Activated T-helper 2 cell treated with anti-CD3 and anti-CD28 coated beads, Interferon-gamma antibody, Interleukin-2, Interleukin-4, amounts not matched to agents 10 μg/mL and 5 μg/mL and 100 μg/mL, durations not matched to agents 14 hours and 24 hours and 36 hours (primary cell): ENCODE measurements at regions not wholly inside any gene's neighbourhood (a gene's known extent, or its start where the extent isn't known, plus 50 kb on each side); places are given as distances from the start of the nearest gene placed in this dataset.

Experiments used
- DNase-seq: peaks from one replicate; pipeline ENCODE4 v3.0.0; 2021; ENCODE audit warnings: low spot score
- H3K27ac Mint-ChIP-seq: one replicate; pipeline ENCODE4 v1.8.0; 2021; ENCODE audit warnings: mixed read lengths
- H3K27me3 Mint-ChIP-seq: one replicate; pipeline ENCODE4 v1.8.0; 2021; ENCODE audit warnings: low read depth, mixed read lengths
- H3K36me3 Mint-ChIP-seq: one replicate; pipeline ENCODE4 v1.8.0; 2021; ENCODE audit warnings: low read depth, mixed read lengths
- H3K4me1 Mint-ChIP-seq: one replicate; pipeline ENCODE4 v1.8.0; 2021; ENCODE audit warnings: low read depth, mixed read lengths
- H3K4me3 Mint-ChIP-seq: one replicate; pipeline ENCODE4 v1.8.0; 2021; ENCODE audit warnings: low read depth, mild to moderate bottlenecking, moderate library complexity, mixed read lengths
- H3K9me3 Mint-ChIP-seq: one replicate; pipeline ENCODE4 v1.8.0; 2021; ENCODE audit warnings: mixed read lengths
- intact Hi-C: fragments of 100-400 bp; cut with micrococcal nuclease; formaldehyde crosslinking; loops from one replicate; pipeline ENCODE4 v1.15.1; 2023

GRCh38 chr14:104510794-104511611 is 68.6 kb upstream of the C14orf180 start:
- intact Hi-C loops, result no loop called here
- Mint-ChIP-seq H3K27me3 (no peaks in the 10 kb centered on the region), H3K4me1 (no peaks in the 10 kb centered on the region), H3K27ac (no peak overlapping the region), H3K9me3 (no peaks in the 10 kb centered on the region), H3K4me3 (no peak overlapping the region), H3K36me3 (no peaks in the 10 kb centered on the region)
- no peak for DNase-seq

- H3K27me3 Mint-ChIP-seq, result no peaks in the 10 kb centered on the region
- no peak overlapping the region for H3K4me3 Mint-ChIP-seq
- H3K9me3 Mint-ChIP-seq, result no peaks in the 10 kb centered on the region
- H3K36me3 Mint-ChIP-seq, result no peaks in the 10 kb centered on the region
- DNase-seq, result no peak
- no peaks in the 10 kb centered on the region for H3K4me1 Mint-ChIP-seq
- intact Hi-C loops, result no loop called here
- no peak overlapping the region for H3K27ac Mint-ChIP-seq
Observed at GRCh38 chr14:104512061-104512460, 67.5 kb upstream of the C14orf180 start.

GRCh38 chr14:104512771-104513640 is 66.6 kb upstream of the C14orf180 start:
- Mint-ChIP-seq H3K4me1 (no peaks in the 10 kb centered on the region), H3K9me3 (no peaks in the 10 kb centered on the region), H3K4me3 (no peak overlapping the region), H3K27me3 (no peaks in the 10 kb centered on the region), H3K36me3 (no peaks in the 10 kb centered on the region), H3K27ac (no peak overlapping the region)
- DNase-seq, result no peak
- intact Hi-C loops, result no loop called here

- intact Hi-C loops, result no loop called here
- H3K9me3 Mint-ChIP-seq, result no peaks in the 10 kb centered on the region
- no peaks in the 10 kb centered on the region for H3K4me1 Mint-ChIP-seq
- DNase-seq, result no peak
- H3K4me3 Mint-ChIP-seq, result no peak overlapping the region
- no peak overlapping the region for H3K27ac Mint-ChIP-seq
- no peaks in the 10 kb centered on the region for H3K36me3 Mint-ChIP-seq
- H3K27me3 Mint-ChIP-seq, result no peaks in the 10 kb centered on the region
Observed at GRCh38 chr14:104513641-104514046, 65.9 kb upstream of the C14orf180 start.

GRCh38 chr14:104514156-104514848 is 65.3 kb upstream of the C14orf180 start:
- no peak for DNase-seq
- H3K27me3 Mint-ChIP-seq, result no peaks in the 10 kb centered on the region
- intact Hi-C loops, result no loop called here
- H3K4me1 Mint-ChIP-seq, result no peaks in the 10 kb centered on the region
- no peaks in the 10 kb centered on the region for H3K9me3 Mint-ChIP-seq
- no peak overlapping the region for H3K27ac Mint-ChIP-seq
- H3K4me3 Mint-ChIP-seq, result no peak overlapping the region
- no peaks in the 10 kb centered on the region for H3K36me3 Mint-ChIP-seq

GRCh38 chr14:104515059-104515810 is 64.3 kb upstream of the C14orf180 start:
- intact Hi-C loops, result no loop called here
- H3K4me3 Mint-ChIP-seq, result no peak overlapping the region
- H3K27me3 Mint-ChIP-seq, result no peaks in the 10 kb centered on the region
- H3K9me3 Mint-ChIP-seq, result no peaks in the 10 kb centered on the region
- no peaks in the 10 kb centered on the region for H3K36me3 Mint-ChIP-seq
- no peak overlapping the region for H3K27ac Mint-ChIP-seq
- no peak for DNase-seq
- H3K4me1 Mint-ChIP-seq, result no peaks in the 10 kb centered on the region

- H3K4me1 Mint-ChIP-seq, result no peaks in the 10 kb centered on the region
- no peaks in the 10 kb centered on the region for H3K27me3 Mint-ChIP-seq
- no peaks in the 10 kb centered on the region for H3K9me3 Mint-ChIP-seq
- no peaks in the 10 kb centered on the region for H3K36me3 Mint-ChIP-seq
- DNase-seq, result no peak
- H3K4me3 Mint-ChIP-seq, result no peak overlapping the region
- intact Hi-C loops, result no loop called here
- H3K27ac Mint-ChIP-seq, result no peak overlapping the region
Observed at GRCh38 chr14:104515811-104516780, 63.5 kb upstream of the C14orf180 start.

- H3K4me3 Mint-ChIP-seq, result no peak overlapping the region
- DNase-seq, result no peak
- no peaks in the 10 kb centered on the region for H3K4me1 Mint-ChIP-seq
- no peaks in the 10 kb centered on the region for H3K27me3 Mint-ChIP-seq
- no peaks in the 10 kb centered on the region for H3K36me3 Mint-ChIP-seq
- H3K27ac Mint-ChIP-seq, result no peak overlapping the region
- intact Hi-C loops, result no loop called here
- H3K9me3 Mint-ChIP-seq, result no peaks in the 10 kb centered on the region
Observed at GRCh38 chr14:104516906-104517305, 62.7 kb upstream of the C14orf180 start.

- H3K27ac Mint-ChIP-seq, result no peak overlapping the region
- no peaks in the 10 kb centered on the region for H3K9me3 Mint-ChIP-seq
- H3K4me3 Mint-ChIP-seq, result no peak overlapping the region
- no peak for DNase-seq
- intact Hi-C loops, result no loop called here
- H3K4me1 Mint-ChIP-seq, result no peaks in the 10 kb centered on the region
- no peaks in the 10 kb centered on the region for H3K27me3 Mint-ChIP-seq
- H3K36me3 Mint-ChIP-seq, result no peaks in the 10 kb centered on the region
Observed at GRCh38 chr14:104517426-104517825, 62.1 kb upstream of the C14orf180 start.

- no peaks in the 10 kb centered on the region for H3K36me3 Mint-ChIP-seq
- H3K27ac Mint-ChIP-seq, result no peak overlapping the region
- no peaks in the 10 kb centered on the region for H3K4me1 Mint-ChIP-seq
- DNase-seq, result no peak
- intact Hi-C loops, result no loop called here
- no peaks in the 10 kb centered on the region for H3K27me3 Mint-ChIP-seq
- H3K9me3 Mint-ChIP-seq, result no peaks in the 10 kb centered on the region
- H3K4me3 Mint-ChIP-seq, result no peak overlapping the region
Observed at GRCh38 chr14:104517867-104518266, 61.7 kb upstream of the C14orf180 start.

- no peaks in the 10 kb centered on the region for H3K4me1 Mint-ChIP-seq
- H3K27ac Mint-ChIP-seq, result no peak overlapping the region
- H3K36me3 Mint-ChIP-seq, result no peaks in the 10 kb centered on the region
- intact Hi-C loops, result no loop called here
- H3K27me3 Mint-ChIP-seq, result no peaks in the 10 kb centered on the region
- H3K4me3 Mint-ChIP-seq, result no peak overlapping the region
- H3K9me3 Mint-ChIP-seq, result no peaks in the 10 kb centered on the region
- DNase-seq, result no peak
Observed at GRCh38 chr14:104518659-104519350, 60.8 kb upstream of the C14orf180 start.
